ENCODE measurements at regions not wholly inside any gene's neighbourhood (a gene's known extent, or its start where the extent isn't known, plus 50 kb on each side); places are given as distances from the start of the nearest gene placed in this dataset.

GRCh38 chr1:82587371-82587770 is 786.6 kb downstream of the ADGRL2 start:
- no peak for TF ChIP-seq MAX (IDR thresholded peaks at IDR 0.05)
- no peak for TF ChIP-seq ZBTB7A (IDR thresholded peaks at IDR 0.05; ENCODE audit: low read depth)
- TF ChIP-seq, protein P1, sequence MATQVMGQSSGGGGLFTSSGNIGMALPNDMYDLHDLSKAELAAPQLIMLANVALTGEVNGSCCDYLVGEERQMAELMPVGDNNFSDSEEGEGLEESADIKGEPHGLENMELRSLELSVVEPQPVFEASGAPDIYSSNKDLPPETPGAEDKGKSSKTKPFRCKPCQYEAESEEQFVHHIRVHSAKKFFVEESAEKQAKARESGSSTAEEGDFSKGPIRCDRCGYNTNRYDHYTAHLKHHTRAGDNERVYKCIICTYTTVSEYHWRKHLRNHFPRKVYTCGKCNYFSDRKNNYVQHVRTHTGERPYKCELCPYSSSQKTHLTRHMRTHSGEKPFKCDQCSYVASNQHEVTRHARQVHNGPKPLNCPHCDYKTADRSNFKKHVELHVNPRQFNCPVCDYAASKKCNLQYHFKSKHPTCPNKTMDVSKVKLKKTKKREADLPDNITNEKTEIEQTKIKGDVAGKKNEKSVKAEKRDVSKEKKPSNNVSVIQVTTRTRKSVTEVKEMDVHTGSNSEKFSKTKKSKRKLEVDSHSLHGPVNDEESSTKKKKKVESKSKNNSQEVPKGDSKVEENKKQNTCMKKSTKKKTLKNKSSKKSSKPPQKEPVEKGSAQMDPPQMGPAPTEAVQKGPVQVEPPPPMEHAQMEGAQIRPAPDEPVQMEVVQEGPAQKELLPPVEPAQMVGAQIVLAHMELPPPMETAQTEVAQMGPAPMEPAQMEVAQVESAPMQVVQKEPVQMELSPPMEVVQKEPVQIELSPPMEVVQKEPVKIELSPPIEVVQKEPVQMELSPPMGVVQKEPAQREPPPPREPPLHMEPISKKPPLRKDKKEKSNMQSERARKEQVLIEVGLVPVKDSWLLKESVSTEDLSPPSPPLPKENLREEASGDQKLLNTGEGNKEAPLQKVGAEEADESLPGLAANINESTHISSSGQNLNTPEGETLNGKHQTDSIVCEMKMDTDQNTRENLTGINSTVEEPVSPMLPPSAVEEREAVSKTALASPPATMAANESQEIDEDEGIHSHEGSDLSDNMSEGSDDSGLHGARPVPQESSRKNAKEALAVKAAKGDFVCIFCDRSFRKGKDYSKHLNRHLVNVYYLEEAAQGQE (IDR thresholded peaks at IDR 0.05; ENCODE audit: low read depth) = no peak
- TF ChIP-seq RAD21 (IDR thresholded peaks at IDR 0.05; ENCODE audit: low read depth) = no peak

All from Ishikawa (cell line).